ENCODE measurements at regions not wholly inside any gene's neighbourhood (a gene's known extent, or its start where the extent isn't known, plus 50 kb on each side); places are given as distances from the start of the nearest gene placed in this dataset.
"Not testable (repeated sequence)": the region's sequence is repeated elsewhere in the genome, so short reads cannot be mapped to it uniquely, and the experiment has no call there.

GRCh38 chr5:136546441-136546840 lies 181.1 kb upstream of the TRPC7 start:
- TF ChIP-seq CTCF, POLR2A (IDR thresholded peaks at IDR 0.05): not testable (repeated sequence)
